ENCODE measurements at regions not wholly inside any gene's neighbourhood (a gene's known extent, or its start where the extent isn't known, plus 50 kb on each side); places are given as distances from the start of the nearest gene placed in this dataset.
A peak's percentile ranks its signal among the peaks of the same experiment; 100 is the strongest.

DNA sequence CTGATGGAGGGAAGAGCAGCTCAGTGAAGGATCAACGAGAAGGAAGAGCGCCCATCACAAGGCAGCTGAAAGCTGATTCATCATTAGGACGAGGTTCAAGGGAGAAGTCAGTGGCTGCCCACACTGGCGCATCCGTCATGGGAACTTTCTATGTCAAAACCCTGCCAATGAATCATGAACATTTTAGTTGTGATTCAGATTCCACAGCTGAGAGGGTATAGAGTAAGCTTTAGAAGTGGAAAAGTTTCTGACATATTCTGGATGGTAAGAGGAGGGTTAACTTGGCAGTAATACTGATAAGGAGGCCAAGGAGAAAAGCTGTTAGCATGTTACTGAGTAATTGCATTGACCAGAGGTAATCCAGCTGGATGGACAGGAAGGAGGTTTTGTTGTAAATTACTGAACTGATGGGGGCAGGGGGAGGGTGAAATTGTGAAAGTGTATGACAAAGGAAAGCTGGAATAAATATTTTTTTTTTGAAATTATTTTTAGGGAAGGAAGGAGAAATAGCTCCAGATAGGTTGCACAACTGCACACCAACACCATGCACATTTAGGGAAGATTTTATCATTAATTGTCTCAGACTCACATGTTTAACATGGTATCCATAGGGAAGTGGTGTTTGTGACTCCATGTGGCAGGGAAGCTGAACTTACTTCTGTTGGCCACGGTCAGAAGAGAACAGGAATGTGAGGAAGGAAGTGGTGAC is 78.3 kb upstream of the NRP1 start:
- peak; percentile 29 for DNase-seq

DNA sequence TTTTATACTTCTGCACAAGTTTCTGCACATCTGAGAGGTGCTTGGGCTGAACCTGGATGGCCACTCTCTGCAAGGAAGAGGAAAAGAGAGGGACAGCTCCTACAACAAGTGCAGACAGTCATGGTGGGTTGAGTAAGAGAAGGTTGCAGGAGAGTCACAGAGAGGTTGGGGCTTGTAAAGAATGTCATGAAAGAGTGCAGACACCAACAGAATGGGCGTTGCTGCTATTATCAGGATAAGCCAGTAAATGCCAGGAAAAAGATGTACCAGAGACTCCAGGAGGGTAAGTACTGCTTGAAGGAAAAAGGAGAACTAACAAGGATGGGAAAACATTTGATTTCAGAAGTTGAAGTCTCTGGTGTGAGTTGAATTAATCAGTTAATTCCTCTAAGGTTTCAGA is 77.8 kb upstream of the NRP1 start:
- DNase-seq, result no peak

DNA sequence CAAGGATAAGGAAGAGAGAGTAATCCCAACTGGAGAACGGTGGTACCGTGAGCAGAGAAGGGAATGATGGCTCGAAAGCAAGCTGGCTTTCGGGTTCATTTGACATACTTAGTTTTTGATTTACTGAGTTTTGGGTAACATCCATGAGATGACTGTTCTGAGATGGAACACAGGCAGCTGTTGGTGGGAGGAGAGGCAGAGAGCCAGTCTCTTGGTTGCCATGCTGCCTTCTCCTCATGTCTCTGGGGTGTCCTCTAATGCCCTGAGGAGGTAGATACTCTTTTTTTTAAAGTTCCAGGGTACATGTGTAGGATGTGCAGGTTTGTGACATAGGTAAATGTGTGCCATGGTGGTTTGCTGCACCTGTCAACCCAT is 76.4 kb upstream of the NRP1 start:
- DNase-seq, result no peak

DNA sequence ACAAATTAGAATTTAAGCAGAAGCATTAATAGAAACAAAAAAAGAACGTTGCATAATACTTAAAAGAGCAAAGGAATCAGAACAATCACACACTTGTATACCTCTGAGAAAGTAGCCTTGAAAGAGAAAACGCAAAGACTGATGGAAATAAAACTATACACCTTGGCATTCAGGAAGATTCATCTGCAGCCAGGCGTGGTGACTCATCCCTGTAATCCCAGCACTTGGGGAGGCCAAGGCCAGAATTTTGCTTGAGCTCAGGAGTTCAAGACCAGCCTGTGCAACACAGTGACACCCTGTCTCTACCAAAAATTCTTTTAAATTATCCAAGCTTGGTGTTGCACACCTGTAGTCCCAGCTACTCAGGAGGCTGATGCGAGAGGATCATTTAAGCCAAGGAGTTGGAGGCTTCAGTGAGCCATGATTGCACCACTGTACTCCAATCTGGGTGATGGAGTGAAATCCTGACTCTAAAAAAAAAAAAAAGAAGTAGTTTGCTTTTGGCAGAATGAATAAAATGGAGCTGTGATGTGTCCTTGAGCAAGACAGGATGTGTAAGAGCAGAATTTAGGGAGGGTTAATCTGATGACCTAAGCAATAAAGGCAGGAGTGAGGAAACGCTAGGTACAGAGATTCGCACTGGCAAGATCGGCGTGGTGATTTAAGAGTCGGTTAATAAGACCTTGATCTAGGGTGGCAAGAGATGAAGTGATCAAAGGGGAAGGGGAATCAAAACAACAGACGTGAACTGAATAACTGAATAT is 75.8 kb upstream of the NRP1 start:
- no peak for DNase-seq

DNA sequence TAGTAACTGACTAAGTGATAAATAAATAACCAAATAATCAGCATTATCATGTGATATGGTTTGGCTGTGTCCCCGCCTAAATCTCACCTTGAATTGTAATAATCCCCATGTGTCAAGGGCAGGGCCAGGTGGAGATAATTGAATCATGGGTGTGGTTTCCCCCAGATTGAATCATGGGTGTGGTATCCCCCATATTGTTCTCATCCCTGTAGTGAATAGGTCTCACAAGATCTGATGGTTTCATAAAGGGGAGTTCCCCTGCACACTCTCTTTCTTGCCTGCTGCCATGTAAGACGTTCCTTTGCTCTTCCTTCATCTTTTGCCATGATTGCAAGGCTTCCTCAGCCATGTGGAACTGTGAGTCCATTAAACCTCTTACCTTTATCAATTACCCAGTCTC is 72.1 kb upstream of the NRP1 start:
- DNase-seq, result no peak

DNA sequence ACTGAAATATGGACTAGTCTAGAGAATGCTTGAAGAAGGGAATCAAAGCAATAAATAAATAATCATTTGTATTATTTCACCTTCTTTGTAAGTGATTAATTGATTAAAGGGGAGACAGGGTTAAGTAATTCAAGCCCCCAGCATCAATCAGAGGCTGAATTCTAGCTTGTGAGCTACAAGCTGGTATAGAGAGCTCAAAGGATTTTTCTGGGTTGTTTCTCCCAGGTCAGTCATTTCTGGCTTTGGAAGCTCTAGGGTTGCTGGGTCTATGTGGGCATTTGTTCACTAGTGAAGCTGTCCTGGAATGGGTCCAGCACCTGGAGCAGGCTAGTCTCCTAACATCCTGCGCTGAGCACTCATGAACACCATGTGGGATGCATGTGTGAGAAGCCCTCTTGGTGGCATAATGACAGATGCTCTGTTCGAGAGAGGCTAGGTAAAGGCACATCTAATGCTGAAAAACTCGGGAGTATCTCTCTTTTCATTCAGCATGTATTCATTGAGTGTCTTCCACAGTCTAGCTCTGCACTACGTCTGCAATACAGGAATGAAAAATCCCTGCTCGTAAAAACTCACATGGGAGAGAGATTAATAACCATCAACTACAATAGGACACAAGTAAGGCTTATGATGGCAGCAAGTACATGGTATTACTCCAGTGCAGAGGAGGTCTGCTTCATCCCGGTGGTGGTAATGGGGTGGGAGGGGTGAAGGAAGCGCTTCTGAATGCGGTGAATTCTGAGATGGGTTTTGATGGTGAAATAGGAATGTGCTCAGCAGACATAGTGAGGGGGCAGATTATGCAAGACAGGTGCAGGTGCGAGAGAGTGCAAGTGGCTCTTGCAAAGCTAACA is 68.0 kb upstream of the NRP1 start:
- no peak for DNase-seq

DNA sequence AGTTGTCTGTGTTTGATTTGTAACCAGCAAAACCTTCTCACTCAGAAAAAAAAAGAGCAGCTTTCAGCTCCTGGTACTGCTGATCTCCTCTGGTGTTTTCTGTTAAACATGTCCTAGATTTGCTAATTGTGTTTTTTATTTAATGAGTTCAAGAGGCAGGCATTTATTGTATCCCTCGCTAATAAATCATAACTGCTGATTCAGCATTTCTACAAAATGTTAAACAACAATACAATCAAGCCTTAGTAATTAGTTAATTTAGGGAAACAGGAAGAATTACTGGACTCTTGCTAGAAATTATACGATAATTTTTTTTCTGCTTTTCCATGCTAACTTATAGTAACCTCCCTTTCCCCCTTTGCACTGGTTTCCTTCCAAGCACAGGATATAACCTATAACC is 66.8 kb upstream of the NRP1 start:
- DNase-seq, result no peak

DNA sequence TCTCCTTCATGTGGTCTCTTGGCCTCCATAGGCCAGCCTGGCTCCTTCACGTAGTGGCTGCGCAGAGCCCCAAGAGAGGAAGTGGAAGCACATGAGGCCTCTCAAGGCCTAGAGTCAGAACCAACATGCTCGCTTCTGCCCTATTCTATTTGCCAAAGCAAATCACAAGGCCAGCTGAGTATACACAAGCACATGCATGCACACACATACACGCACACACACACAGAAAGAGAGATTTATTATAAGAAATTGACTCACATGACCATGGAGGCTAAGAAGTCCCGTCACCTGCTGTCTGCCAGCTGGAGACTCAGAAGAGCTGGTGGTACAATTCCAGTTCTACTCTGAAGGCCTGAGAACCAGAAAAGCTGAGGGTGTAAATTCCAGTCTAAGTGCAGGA is 64.3 kb upstream of the NRP1 start:
- DNase-seq, result no peak

DNA sequence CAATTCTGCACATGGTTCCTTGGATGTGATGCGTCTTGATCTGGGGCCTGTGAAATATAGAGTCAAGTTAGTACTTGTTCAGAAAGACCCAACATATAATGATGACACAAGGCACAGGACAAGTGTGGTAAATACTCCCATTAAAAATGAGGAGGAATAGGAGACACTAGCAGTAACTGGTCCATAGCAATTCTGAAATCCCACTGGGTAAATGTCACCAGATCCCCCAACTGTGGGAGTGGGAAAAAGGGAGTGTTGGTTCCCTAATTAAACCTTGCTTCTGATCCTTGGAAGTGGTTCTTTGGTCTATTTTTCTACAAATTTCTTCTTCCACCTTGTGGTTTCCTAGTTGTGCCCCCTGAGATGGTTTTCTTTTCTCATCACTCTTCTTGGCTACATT is 62.5 kb upstream of the NRP1 start:
- DNase-seq, result no peak

DNA sequence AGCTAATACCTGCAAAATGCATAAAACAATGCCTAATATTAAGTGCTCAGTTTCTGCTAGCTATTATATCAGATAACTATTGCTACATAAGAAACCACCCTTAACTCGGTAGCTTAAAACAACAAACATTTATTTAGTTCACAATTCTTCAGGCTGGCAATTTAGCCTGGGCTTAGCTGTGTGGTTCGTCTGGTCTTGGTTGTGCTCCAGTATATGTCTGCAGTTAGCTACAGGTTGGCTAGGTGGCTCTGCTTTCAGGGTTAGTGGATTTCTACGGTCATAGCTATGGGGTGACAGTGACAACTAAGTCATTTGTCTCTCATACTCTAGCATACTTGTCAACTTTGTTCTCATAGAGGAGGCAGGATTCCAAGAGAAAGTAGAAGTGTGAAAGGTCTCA is 61.8 kb upstream of the NRP1 start:
- no peak for DNase-seq

DNA sequence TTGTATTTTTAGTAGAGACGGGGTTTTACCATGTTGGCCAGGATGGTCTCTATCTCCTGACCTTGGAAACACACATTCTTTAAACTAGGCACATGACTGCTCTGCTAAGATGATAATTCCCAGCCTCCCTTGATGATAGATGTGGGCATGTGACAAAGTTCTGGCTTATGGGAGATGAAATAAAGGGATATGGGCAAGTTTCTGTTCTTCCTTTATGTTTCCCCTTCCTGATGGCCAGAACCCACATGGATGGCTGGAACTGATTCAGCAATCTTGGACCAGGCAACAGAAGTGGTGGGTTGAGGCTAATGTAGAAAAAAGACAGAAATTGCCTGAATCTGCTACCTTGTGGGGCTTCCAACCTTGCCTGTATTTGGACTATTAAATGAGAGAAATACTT is 60.7 kb upstream of the NRP1 start:
- DNase-seq, result no peak

DNA sequence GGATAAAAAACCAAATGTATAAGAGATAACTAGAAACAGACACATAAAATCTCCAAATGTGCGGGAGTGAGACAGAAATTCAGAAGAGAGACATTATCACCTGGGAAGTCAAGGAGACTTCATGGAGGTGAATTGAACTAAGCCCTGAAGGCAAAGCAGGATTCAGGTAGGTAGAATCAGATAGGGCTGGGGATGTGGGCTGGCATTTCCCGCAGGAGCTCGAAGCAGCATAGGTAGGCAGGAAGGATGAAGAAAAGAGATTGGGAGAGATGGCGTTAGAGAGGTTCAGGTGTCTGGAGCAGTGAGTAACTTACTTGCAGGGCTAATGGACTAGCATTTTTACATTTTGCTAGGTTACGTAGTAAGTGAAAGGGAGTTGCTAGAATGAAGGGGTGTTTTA is 58.2 kb upstream of the NRP1 start:
- DNase-seq, result no peak

DNA sequence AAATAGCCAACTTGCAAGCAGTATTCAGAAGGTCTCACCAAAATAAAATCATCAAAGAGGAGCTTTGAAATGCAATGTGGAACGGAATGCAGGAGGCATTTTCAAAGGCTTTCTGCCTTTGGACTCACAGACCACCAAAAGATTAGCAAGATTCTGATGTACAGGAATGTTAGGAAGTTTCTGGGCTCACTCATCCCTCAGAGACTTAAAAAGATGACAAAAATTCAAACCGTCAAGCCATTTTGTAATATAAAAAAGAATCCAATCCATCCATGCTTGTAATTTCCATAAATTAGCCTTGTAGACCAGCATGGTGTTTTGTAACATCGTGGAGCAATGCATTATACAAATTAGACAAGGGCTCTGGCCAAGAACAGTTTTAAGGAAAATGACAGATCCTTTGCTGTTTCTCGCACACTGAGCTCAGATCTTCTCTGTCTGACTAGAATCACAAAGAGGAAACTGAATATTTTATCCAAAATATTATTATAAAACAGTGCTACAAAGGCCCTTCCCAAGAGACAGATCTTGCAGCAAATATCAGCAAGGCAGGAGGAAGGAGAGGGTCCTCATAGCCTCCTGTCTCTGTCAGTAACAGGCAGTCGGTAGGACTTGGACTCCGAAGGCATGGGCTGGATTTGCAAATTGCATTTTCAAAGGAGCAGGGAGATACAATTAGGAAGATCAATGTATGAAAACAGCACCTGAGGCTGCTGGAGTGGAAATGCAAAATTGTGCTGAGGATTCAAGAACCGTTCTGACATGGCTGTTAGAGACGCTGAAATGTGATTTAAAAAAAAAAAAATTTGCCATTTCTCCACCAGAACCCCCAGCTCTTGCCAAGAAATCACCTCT is 57.4 kb upstream of the NRP1 start:
- no peak for DNase-seq

DNA sequence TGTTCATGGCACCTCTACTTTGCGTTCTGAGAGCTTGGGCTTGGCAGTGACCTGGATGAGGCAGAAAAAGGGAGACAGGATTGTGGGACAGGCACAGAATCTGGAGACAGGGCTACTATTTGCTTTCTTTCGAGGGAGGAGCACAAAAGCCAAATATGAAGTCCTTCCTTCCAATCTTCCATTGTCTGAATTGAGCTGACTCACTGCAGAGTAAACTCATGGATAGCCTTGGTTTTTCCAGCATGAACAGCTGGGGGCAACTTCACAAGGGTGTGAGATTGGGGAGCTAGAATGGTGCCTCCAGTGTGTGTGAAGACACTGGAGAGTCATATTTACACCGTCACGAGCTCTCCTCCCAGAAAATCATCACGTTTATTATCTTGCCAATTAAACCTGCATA is 55.6 kb upstream of the NRP1 start:
- DNase-seq, result no peak

DNA sequence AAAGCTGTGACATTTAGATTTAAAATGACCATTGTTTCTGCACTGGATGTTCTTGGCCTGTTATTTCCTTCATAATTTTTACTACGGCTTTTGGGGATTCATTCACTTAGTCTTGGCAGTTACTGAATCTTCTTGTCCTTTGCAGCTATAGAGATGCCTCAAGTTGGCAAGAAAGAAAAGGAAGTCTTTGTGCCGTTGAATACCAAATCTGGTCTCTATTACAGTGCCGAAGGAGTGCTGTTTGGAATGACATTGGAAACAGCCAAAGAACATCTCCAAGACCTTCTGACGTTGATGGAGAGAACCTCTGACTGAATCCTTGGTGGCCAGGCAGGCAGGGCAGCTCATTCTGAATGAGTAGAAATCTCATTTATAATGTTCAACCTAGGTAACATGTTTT is 54.3 kb upstream of the NRP1 start:
- DNase-seq, result no peak

DNA sequence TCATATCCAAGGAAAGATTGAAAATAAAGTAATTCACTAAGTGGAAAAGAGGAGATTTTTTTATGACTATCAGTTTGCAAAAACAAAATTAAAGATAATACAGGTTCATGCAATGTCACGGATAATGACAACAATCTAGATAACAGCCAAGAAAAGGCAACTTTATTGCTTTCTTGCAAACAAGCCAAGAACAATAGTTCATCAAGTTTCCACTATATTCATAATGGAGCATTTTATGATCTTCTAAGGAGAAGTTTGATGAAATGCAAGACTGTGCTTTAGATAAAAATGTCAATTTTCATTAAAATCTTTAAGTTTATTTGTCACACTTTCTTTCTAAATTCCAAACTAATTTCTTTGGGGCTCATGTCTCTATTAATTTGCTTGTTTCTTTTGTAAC is 53.9 kb upstream of the NRP1 start:
- DNase-seq, result no peak

DNA sequence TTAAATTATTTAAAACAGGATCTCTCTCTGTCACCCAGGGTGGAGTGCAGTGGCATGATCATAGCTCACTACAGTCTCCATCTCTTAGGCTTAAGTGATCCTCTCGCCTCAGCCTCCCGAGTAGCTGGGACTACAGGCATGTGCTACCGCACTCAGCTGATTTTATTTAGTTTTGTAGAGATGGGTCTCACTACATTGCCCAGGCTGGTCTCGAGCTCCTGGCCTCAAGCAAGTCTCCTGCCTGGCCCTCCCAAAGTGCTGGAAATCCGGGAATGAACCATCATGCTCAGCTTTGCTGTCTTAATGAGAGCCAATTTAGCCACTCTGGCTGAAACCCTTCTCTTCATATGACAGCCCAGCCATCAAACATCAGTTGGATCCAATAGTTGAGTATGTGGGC is 53.3 kb upstream of the NRP1 start:
- DNase-seq, result no peak

DNA sequence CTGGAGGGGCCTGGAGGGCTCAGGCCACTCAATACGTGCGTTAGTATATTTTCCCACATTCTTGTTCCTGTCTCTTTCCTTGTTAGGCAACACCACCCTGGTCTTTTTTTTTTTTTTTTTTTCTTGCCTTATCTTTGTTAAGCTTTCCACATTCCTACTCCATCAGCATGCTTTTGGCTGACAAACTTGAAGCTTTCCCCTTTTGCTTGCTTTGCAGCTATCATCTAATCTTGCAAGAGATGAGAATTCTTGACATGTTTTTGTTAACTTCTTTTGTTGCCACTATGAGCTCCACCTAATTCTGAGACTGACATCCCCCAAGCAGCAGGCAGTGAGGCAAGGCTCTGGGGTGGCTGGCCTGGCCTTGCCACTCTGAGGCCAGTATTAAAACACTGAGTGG is 52.5 kb upstream of the NRP1 start:
- no peak for DNase-seq

DNA sequence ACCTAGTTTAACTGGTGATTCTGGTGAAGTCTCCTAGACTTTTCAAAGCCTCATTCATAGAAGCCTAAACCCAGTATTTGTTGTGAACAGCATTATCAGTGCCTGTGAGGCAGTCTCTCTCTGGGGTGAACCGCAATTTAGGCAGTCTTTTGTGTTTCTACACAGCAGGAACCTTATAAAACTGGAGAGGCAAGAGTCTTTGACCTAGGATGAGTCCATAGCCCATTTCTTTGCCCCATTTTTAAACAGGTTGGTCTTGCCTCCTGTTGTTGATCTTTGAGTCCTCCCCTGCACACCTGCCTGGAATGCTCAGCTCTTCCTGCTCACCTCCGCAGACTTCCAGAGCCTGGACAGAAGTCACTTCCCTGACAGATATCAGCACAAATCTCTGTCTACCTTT is 51.2 kb upstream of the NRP1 start:
- DNase-seq, result no peak

DNA sequence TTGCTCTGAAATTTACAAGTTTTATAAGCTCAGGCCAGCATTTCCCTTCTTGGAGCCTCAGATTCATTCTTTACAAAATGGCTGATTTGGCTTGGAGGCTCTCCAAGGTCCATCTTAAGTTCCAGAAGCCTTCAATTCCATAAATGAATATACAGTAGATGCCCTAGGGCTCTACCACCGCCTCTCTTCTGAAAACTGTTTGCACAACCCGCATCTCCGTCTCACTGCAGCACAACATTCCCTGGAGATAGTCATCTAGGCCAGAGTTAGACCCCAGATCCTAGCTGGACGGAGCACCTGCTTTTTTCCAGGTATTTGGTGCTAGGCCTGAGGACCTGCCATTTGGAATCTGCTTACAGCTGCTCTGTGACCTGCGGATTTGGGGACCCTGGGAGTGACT is 50.5 kb upstream of the NRP1 start:
- no peak for DNase-seq

Data from renal pelvis (tissue), 1 donor.